ENCODE measurements at regions not wholly inside any gene's neighbourhood (a gene's known extent, or its start where the extent isn't known, plus 50 kb on each side); places are given as distances from the start of the nearest gene placed in this dataset.
"Not testable (repeated sequence)": the region's sequence is repeated elsewhere in the genome, so short reads cannot be mapped to it uniquely, and the experiment has no call there.

GRCh38 chr12:58425481-58426392, 484.4 kb downstream of the ATP23 start:
- H3K9ac ChIP-seq (ENCODE audit: low read depth in 1 of 2, low read length in 2 of 2), result no peak overlapping the region
- WGBS, result 44% methylated on average over 6 of the region's 6 CpGs
- H3K27me3 ChIP-seq (ENCODE audit: control insufficient read depth in 4 of 4, insufficient read depth in 4 of 4, low read length in 3 of 4), result peaks cover 0 to 6% (median 0%) of the 10 kb centered on the region in 4 donors
- H3K9me3 ChIP-seq (ENCODE audit: control insufficient read depth in 4 of 4, low read length in 3 of 4), result peaks cover 0 to 3% (median under 1%) of the 10 kb centered on the region in 4 donors
- no peaks in the 10 kb centered on the region for H3K36me3 ChIP-seq (ENCODE audit: control insufficient read depth in 4 of 4, insufficient read depth in 3 of 4, low read depth in 1 of 4, low read length in 3 of 4)
- no peak overlapping the region for H3K4me3 ChIP-seq (ENCODE audit: low read depth in 1 of 3, low read length in 3 of 3)
- H3K27ac ChIP-seq (ENCODE audit: low read depth in 1 of 2, low read length in 2 of 2), result no peak overlapping the region
- TF ChIP-seq YY1 (IDR thresholded peaks at IDR 0.05), result no peak
- TF ChIP-seq FOXA2 (IDR thresholded peaks at IDR 0.05), result no peak
- no peak for TF ChIP-seq NR2F2 (IDR thresholded peaks at IDR 0.05)
- TF ChIP-seq FOXA1 (IDR thresholded peaks at IDR 0.05), result no peak
- no peak for TF ChIP-seq ATF3 (IDR thresholded peaks at IDR 0.05)
- TF ChIP-seq, protein P1, sequence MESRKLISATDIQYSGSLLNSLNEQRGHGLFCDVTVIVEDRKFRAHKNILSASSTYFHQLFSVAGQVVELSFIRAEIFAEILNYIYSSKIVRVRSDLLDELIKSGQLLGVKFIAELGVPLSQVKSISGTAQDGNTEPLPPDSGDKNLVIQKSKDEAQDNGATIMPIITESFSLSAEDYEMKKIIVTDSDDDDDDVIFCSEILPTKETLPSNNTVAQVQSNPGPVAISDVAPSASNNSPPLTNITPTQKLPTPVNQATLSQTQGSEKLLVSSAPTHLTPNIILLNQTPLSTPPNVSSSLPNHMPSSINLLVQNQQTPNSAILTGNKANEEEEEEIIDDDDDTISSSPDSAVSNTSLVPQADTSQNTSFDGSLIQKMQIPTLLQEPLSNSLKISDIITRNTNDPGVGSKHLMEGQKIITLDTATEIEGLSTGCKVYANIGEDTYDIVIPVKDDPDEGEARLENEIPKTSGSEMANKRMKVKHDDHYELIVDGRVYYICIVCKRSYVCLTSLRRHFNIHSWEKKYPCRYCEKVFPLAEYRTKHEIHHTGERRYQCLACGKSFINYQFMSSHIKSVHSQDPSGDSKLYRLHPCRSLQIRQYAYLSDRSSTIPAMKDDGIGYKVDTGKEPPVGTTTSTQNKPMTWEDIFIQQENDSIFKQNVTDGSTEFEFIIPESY (IDR thresholded peaks at IDR 0.05), result no peak
- no peak for TF ChIP-seq CTCF (IDR thresholded peaks at IDR 0.05; ENCODE audit: low read depth, low read length, missing input control)
- no peak for DNase-seq (ENCODE audit: low spot score)
- H3K4me1 ChIP-seq (ENCODE audit: control insufficient read depth in 4 of 4, insufficient read depth in 4 of 4, low read length in 3 of 4), result no peaks in the 10 kb centered on the region

- not testable (repeated sequence) for H3K27ac ChIP-seq (ENCODE audit: low read depth in 1 of 2, low read length in 2 of 2)
- 77% methylated on average over 3 of the region's 3 CpGs for WGBS
These were observed 485.1 kb downstream of the ATP23 start for GRCh38 chr12:58426437-58426836.

DNA sequence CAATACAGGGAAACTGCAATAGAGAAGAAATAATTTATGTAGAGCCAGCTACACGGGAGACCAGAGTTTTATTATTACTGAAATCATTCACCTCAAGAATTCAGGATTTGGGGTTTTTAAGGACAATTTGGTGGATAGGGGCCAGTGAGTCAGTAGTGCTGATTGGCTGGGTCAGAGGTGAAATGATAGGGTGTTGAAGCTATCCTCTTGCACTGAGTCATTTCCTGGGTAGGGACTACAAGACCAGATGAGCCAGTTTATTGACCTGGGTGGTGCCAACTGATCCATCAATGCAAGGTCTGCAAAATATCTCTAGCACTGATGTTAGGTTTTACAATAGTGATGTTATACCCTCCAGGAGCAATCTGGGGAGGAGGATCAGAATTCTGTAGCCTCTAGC, 486.3 kb downstream of the LRIG3 start:
- 89% methylated on average over 1 of the region's 1 CpG for WGBS
- DNase-seq (ENCODE audit: low spot score), result no peak
- H3K27ac ChIP-seq (ENCODE audit: low read depth in 1 of 2, low read length in 2 of 2), result no peak overlapping the region
- no peaks in the 10 kb centered on the region for H3K9me3 ChIP-seq (ENCODE audit: control insufficient read depth in 4 of 4, low read length in 3 of 4)
- H3K36me3 ChIP-seq (ENCODE audit: control insufficient read depth in 4 of 4, insufficient read depth in 3 of 4, low read depth in 1 of 4, low read length in 3 of 4), result no peaks in the 10 kb centered on the region
- H3K4me3 ChIP-seq (ENCODE audit: low read depth in 1 of 3, low read length in 3 of 3), result no peak overlapping the region
- H3K4me1 ChIP-seq (ENCODE audit: control insufficient read depth in 4 of 4, insufficient read depth in 4 of 4, low read length in 3 of 4), result no peaks in the 10 kb centered on the region
- H3K27me3 ChIP-seq (ENCODE audit: control insufficient read depth in 4 of 4, insufficient read depth in 4 of 4, low read length in 3 of 4), result no peaks in the 10 kb centered on the region
- no peak overlapping the region for H3K9ac ChIP-seq (ENCODE audit: low read depth in 1 of 2, low read length in 2 of 2)
- TF ChIP-seq SP1 (IDR thresholded peaks at IDR 0.05) (no peak), YY1 (IDR thresholded peaks at IDR 0.05) (no peak), RAD21 (IDR thresholded peaks at IDR 0.05) (no peak), JUND (IDR thresholded peaks at IDR 0.05) (no peak), ATF3 (IDR thresholded peaks at IDR 0.05) (no peak), GABPA (IDR thresholded peaks at IDR 0.05 in 1 of 2, conservative IDR thresholded peaks at IDR 0.05 in 1 of 2) (no peak), FOXA1 (IDR thresholded peaks at IDR 0.05) (no peak), RXRA (IDR thresholded peaks at IDR 0.05) (no peak), NR2F2 (IDR thresholded peaks at IDR 0.05) (no peak), FOXA2 (IDR thresholded peaks at IDR 0.05) (no peak), HNF4A (conservative IDR thresholded peaks at IDR 0.05) (no peak), HNF4G (IDR thresholded peaks at IDR 0.05) (no peak), EGR1 (IDR thresholded peaks at IDR 0.05; ENCODE audit: low read depth in 2 of 2) (no peak)
- TF ChIP-seq, protein P1 (IDR thresholded peaks at IDR 0.05), result no peak
- TF ChIP-seq, protein P2, sequence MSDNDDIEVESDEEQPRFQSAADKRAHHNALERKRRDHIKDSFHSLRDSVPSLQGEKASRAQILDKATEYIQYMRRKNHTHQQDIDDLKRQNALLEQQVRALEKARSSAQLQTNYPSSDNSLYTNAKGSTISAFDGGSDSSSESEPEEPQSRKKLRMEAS (IDR thresholded peaks at IDR 0.05), result no peak

More at GRCh38 chr12:58426437-58426836, 485.1 kb downstream of the ATP23 start:
- not testable (repeated sequence) for H3K4me3 ChIP-seq (ENCODE audit: low read depth in 1 of 3, low read length in 3 of 3); H3K27me3 ChIP-seq (ENCODE audit: control insufficient read depth in 4 of 4, insufficient read depth in 4 of 4, low read length in 3 of 4); H3K9me3 ChIP-seq (ENCODE audit: control insufficient read depth in 4 of 4, low read length in 3 of 4); H3K9ac ChIP-seq (ENCODE audit: low read depth in 1 of 2, low read length in 2 of 2); H3K4me1 ChIP-seq (ENCODE audit: control insufficient read depth in 4 of 4, insufficient read depth in 4 of 4, low read length in 3 of 4); H3K36me3 ChIP-seq (ENCODE audit: control insufficient read depth in 4 of 4, insufficient read depth in 3 of 4, low read depth in 1 of 4, low read length in 3 of 4); DNase-seq (ENCODE audit: low spot score)

Data from liver (tissue), 8 donors.